Activated naive CD8-positive, alpha-beta T cell treated with anti-CD3 and anti-CD28 coated beads, Interleukin-2, amount 50 U/mL, for 16 hours (primary cell): ENCODE measurements at regions not wholly inside any gene's neighbourhood (a gene's known extent, or its start where the extent isn't known, plus 50 kb on each side); places are given as distances from the start of the nearest gene placed in this dataset.

Experiments
- DNase-seq: peaks from one replicate; pipeline ENCODE4 v3.0.0-alpha.2; 2020; ENCODE audit warnings: low read depth, low spot score

GRCh38 chr1:181142096-181142958, 53.8 kb downstream of the IER5 start:
- DNase-seq = peak; percentile 85

DNA sequence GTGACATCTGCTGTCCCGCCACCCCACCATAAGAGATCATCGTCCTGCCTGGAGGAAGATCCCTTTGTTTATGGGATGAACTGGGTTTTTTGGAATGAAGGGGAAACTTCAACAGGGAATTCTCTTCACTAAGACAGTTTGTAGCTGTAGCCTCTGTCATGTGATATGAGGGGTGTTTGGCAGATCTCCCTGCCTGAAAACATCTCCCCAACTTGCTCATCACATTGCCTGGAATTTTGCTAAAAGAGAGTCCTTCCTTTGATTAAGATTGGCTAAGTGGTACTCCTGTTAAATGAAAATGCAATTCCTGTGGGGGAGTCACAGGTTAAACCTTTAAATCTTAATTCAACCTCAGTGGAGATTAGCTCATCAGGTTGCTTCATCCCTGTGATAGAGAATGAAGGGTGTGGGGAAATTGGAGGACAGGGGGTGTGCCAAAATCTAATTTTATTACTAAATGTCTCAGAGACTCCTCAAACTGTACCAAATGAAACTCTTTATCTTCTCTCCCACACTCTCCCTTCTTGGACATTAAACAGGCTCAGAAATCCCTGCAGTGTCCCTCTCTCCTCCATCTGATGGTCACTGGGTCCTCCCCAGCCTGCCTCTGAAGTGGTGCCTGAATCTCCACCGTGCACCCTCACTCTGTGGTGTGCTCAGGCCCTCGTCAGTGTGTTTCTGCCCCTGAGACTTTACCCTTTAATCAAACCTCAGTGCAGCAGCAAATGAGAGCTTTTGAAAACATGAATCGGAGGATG, 54.8 kb downstream of the IER5 start:
- DNase-seq = no peak

DNA sequence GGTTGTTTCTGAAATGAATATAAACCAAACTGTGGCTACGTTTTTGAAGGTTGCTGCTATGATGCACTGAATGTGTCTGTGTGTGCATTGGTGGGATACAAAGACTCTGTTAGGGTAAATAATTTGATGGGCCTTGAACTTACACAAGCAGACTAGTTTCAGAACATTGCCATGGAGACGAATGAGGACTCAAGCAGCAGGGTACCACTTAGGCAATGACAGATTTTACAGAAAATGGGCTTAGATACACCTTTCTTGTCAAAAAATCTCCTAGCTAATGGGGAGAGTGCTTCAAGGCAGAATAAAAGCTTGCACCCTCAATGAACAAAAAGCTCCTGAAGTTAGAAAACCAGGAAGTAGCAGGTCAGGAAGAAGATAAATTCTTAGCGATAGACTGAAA, 55.7 kb downstream of the IER5 start:
- no peak for DNase-seq

GRCh38 chr1:181148636-181149035, 60.1 kb downstream of the IER5 start:
- DNase-seq = no peak

- DNase-seq = no peak
These were observed 61.0 kb downstream of the IER5 start for GRCh38 chr1:181149326-181150125.

DNA sequence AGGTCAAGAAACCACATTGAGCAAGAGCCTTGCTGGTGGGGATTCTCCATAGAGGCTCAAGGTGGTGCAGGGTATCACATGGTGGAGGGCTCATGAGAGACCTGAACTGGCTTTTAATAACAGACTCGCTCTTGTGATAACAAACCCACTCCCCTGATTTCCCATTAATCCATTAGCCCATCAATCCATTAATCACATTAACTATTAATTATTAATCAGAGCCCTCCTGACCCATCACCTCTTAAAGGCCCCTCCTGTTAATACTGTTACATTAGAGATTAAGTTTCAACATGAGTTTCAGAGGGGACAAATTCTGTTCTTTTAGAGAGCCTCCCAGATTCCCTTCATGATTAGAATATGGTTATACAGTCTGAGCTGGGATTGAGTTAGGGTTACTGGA, 61.8 kb downstream of the IER5 start:
- DNase-seq = no peak

GRCh38 chr1:181150842-181151241, 62.3 kb downstream of the IER5 start:
- no peak for DNase-seq

DNA sequence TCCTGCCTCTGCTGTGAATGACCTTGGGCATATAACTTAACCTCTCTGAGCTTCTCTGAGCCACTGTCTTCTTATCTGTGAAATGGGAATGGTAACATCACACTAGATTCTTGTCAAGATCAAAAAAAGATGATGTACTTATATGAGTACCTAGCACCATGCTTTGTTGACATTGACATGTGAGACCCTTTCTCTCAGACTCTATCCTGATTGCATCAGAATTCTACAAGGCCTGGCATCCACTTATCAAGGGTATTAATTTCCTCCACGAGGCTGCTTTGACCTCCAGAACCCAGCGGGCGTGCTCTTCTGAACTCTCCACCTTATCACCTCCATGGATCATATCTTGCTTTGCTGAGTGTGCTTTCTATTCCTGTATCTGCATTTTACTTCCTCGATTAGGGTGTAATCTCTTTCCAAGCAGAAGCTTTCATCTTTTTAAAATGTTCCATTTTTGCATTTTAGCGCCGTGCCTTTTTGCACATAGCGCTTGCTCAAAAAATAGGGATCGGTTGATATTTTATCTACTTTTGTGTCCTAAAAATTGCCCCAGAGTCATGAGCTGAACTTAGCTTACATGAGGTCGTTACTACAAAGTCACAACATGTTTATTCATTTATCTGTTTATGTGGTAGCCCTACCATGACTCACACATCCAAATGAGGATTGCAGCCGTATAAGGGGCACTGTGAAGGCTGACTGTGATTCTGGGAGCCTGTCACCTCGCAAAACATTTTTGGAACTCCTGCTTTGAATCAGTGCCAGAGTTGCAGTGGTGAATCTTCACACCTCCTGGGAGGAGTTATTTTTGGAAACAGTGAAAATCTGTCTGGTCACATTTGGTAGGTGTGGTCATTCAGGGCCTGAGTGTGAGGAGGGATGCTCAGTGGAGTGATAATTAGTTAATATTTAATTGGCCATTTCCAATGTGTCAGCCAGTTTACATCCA, 63.2 kb downstream of the IER5 start:
- no peak for DNase-seq

DNA sequence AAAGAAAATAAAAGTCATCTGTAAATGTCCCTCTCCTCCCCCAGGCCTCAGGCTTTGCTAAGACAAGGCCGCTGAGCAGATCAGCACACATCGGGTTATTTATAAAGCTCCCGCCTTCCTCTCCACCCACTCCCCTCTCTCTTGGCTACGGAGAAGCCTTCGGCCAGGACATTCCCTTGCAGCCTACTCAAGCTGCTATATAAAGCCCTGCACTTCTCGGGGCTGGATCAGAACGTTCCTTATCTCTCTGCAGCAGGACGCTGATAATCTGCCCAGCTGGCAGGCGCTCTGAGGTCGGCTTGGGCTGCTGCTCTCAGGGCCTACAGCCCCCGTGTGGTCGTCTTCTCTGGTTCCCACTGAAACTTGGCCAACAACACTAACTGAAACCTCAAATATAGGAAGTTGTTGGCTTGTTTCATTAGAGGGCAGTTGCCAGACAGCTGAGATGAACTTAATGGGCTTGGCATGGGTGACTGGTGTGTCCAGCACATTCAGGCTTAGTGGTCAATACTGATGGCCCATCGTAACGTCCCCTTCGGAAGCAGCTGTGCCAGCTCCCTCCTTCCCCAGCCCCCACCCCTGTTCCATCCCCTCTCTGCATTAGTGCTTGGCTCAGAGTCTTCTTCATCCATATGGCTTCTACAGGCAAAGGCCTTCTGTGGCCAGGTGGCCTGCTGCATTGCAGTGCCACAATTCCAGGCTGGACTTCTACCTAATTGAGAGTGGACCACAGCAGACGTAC, 64.6 kb downstream of the IER5 start:
- no peak for DNase-seq

- DNase-seq = no peak
These were observed 65.1 kb downstream of the IER5 start for GRCh38 chr1:181153634-181153961.

DNA sequence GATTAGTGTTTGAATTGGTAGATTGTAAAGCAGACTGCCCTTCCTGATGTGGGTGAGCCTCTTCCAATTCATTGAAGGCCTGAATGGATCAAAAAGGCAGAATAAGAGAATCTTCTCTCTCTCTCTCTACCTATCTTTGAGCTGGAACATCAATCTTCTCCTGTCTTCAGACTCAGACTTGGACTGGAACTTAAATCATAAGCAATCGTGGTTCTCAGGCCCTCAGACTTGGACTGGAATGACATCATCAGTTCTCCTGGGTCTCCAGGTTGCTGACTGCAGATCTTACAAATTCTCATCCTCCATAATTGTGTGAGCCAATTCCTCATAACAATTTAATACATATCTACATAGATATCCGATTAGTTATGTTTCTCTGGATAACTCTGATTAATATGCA, 66.8 kb downstream of the IER5 start:
- no peak for DNase-seq

DNA sequence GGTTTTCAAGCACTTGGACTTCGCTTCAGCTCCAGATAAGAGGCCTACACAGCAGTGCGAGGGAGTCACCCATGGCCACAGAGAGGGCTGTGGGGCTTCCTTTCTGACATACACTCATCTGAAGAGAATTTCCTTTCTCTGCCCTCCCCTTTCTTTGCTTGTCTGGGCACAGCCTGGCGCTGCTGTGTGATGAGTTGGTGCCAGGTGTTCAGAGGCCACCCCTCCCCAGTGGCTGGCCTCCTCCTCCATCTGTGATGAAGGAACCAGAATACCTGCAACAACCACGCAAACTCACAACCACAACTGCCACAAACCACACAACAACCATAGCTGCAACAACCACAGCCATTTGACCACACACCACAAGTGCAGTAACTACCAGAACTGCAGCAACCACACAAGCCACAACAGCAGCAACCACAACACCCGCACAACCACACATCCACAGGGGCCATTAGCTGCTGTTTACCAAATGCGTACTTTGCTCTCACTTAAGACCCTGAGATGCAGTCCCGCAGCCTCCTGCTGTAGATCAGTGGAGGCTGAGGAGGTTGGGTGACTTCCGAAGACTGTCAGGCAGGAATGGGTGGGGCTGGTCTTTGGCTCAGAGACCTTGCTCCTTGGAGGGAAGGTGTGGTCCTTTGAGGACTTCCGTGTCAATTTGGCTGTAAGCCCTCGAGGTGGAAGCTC, 71.1 kb downstream of the IER5 start:
- DNase-seq = no peak

- DNase-seq = no peak
These were observed 71.8 kb downstream of the IER5 start for GRCh38 chr1:181160322-181160721.

DNA sequence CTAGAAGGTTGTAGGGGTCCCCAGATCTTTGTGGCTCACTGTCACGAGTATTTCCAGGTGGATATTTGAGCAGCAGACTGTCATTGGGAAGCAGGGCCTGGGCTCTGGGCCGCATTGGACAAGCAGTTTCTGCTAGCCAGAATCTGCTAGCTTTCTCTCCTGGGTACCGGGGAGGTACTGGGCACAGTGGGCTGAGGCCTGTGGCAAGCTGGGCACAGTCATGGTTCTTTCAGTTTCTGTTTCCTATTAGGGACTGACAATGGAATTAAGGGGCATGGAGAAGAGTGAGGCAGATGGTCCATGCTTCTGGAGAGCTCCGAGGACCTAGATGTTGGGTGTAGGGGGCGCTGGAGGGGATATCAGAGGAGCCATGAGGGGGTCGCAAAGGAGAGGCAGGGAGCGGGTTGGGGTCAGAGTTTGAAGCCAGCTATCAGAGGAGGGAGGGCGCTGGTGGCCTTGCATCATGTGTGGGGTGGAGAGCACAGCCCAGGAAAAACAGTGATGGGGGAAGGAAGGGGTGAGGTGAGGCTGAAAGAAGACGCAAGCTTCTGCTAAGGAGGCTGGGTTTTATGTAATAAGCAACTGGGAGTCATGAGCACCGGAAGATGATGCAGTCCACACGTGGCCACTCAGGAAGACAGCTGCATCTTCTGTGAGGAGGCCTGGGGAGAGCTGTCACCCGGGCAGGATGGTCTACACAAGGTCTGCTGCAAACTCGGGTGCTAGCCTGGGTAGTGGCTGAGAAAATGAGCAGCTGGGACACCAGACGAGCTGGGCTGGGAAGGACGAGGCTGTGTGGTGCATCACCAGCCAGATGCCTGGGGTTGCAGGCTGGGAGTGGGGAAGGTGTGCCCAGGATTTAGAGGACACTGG, 72.7 kb downstream of the IER5 start:
- DNase-seq = no peak

DNA sequence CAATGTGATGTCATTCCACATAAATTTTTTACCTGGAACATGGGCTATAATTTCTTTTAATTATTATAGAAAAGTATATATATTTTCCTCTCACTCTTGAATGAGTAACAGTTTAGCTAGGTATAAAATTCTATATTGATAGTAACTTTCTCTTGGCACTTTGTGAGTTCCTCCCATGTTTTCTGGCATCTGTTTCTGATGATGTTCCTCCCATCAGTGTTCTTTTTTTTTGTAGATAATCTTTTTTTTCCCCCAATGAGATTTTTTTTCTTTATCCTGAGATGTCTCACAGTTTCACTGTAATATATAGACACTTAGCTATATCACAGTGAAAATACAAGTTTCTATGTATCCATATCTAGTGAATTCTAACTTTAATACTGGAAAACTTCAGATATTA, 75.2 kb downstream of the IER5 start:
- DNase-seq = no peak

GRCh38 chr1:181166377-181167196, 78.1 kb downstream of the IER5 start:
- peak; percentile 45 for DNase-seq

- no peak for DNase-seq
These were observed 80.9 kb downstream of the IER5 start for GRCh38 chr1:181169281-181169865.

GRCh38 chr1:181170194-181170593, 81.7 kb downstream of the IER5 start:
- no peak for DNase-seq
